Esophagus squamous epithelium (tissue), 5 donors: ENCODE measurements at regions not wholly inside any gene's neighbourhood (a gene's known extent, or its start where the extent isn't known, plus 50 kb on each side); places are given as distances from the start of the nearest gene placed in this dataset.

Experiments used
- DNase-seq: peaks from one replicate; lab custom pipeline; 2025; lab: John Stamatoyannopoulos, UW
- H3K27ac ChIP-seq, 4 donors: fragments of 200-600 bp; sonication (generic); one replicate each; pipeline ENCODE4 v1.5.1; 2016 to 2019; ENCODE audit warnings: mild to moderate bottlenecking in 1 of 4
- H3K27me3 ChIP-seq, 4 donors: fragments of 200-600 bp; sonication (generic); 1 replicate in 3 of 4; 2 replicates in 1 of 4; pipeline versions ENCODE4 v1.5.1 to v1.6.0; 2017 to 2021; ENCODE audit warnings: antibody characterized with exemption in 1 of 4
- H3K36me3 ChIP-seq, 3 donors: fragments of 200-600 bp; sonication (generic); one replicate each; pipeline ENCODE4 v1.5.1; 2016 to 2019
- H3K4me1 ChIP-seq, 3 donors: fragments of 200-600 bp; sonication (generic); one replicate each; pipeline ENCODE4 v1.5.1; 2017 to 2019
- H3K4me3 ChIP-seq, 4 donors: fragments of 200-600 bp; sonication (generic); 1 replicate in 3 of 4; 2 replicates in 1 of 4; pipeline ENCODE4 v1.5.1; 2016 to 2019; ENCODE audit warnings: mild to moderate bottlenecking in 2 of 4, moderate library complexity in 1 of 4
- H3K9me3 ChIP-seq, 3 donors: fragments of 200-600 bp; sonication (generic); one replicate each; pipeline ENCODE4 v1.5.1; 2016 to 2019
- POLR2A ChIP-seq, 4 donors: fragments of 450-650 bp; IDR thresholded peaks; one replicate each; pipeline ENCODE4 v1.6.1; 2017; ENCODE audit warnings: antibody characterized with exemption in 4 of 4, mild to moderate bottlenecking in 4 of 4, moderate library complexity in 3 of 4
- WGBS, 2 donors: methylation state at CpG; one replicate each; pipeline ENCODE4 v1.1.5; 2018; 5-methylcytosine and 5-hydroxymethylcytosine counted together
- intact Hi-C: fragments of 100-400 bp; cut with DNase I; formaldehyde crosslinking; loops from one replicate; pipeline ENCODE4 v1.15.0; 2022
- TF ChIP-seq, protein P1 (sequence below), 6 experiments: fragments of 450-650 bp in 4 of 6; fragments of 200-600 bp in 2 of 6; sonication (generic) in 2 of 6; IDR thresholded peaks; one replicate each; pipeline ENCODE4 v1.5.1; 2016 to 2019; ENCODE audit warnings: antibody characterized with exemption in 6 of 6, mild to moderate bottlenecking in 4 of 6, moderate library complexity in 4 of 6
- donor health status: DM: yes; HTN: yes; CAD: no.

DNA sequence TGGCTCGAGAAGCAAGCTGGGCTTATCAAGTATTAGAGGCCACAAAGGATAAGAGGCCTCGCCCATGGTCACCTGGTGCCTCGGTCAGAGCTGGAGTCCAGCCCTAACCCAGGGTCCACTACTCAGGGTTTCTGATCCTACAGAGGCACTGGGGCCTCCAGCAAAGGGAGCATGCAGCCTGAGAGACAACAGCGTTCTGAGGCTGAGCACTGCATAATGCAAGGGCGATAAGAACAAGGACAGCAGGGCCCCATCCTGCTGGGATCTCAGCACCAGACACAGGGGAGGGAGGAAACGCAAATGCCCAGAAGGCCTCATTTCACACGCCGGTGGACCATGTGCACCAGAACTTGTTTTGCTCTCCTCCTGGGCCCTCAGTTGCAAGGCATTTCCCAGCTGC lies 63.0 kb downstream of the C5orf15 start:
- intact Hi-C loops, result no loop called here
- Histone ChIP-seq H3K9me3 (no peaks in the 10 kb centered on the region), H3K4me3 (no peak overlapping the region), H3K27ac (no peak overlapping the region), H3K27me3 (no peaks in the 10 kb centered on the region), H3K36me3 (no peaks in the 10 kb centered on the region), H3K4me1 (no peaks in the 10 kb centered on the region)
- TF ChIP-seq POLR2A (IDR thresholded peaks at IDR 0.05), result no peak
- TF ChIP-seq, protein P1, sequence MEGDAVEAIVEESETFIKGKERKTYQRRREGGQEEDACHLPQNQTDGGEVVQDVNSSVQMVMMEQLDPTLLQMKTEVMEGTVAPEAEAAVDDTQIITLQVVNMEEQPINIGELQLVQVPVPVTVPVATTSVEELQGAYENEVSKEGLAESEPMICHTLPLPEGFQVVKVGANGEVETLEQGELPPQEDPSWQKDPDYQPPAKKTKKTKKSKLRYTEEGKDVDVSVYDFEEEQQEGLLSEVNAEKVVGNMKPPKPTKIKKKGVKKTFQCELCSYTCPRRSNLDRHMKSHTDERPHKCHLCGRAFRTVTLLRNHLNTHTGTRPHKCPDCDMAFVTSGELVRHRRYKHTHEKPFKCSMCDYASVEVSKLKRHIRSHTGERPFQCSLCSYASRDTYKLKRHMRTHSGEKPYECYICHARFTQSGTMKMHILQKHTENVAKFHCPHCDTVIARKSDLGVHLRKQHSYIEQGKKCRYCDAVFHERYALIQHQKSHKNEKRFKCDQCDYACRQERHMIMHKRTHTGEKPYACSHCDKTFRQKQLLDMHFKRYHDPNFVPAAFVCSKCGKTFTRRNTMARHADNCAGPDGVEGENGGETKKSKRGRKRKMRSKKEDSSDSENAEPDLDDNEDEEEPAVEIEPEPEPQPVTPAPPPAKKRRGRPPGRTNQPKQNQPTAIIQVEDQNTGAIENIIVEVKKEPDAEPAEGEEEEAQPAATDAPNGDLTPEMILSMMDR (IDR thresholded peaks at IDR 0.05), result no peak
- DNase-seq, result no peak
- WGBS, 2 donors, result 90 to 93% methylated on average over 5 of the region's 8 CpGs

DNA sequence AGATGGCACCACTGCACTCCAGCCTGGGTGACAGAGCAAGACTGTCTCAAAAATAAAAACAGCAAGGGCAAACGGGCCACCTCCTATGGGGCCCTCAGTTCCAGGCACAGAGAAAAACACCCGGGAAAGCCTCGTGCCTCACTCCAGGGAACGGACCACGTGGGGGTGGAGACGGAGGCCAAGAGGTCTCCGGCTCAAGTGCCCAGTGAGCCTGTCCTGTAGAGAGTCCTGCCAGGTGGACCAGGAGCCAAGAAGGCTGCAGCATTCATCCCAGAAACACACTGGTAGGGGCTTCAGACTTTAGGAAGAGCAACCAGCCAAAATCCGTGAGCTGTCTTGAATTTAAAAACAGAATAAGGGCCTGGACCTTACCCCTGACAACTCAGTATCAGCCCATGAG lies 63.8 kb downstream of the C5orf15 start:
- Histone ChIP-seq H3K27ac (no peak overlapping the region), H3K9me3 (no peaks in the 10 kb centered on the region), H3K27me3 (peaks cover 0 to 2% (median 0%) of the 10 kb centered on the region in 4 donors), H3K36me3 (no peaks in the 10 kb centered on the region), H3K4me1 (no peaks in the 10 kb centered on the region), H3K4me3 (no peak overlapping the region)
- intact Hi-C loops, result no loop called here
- no peak for TF ChIP-seq POLR2A (IDR thresholded peaks at IDR 0.05)
- TF ChIP-seq, protein P1 (IDR thresholded peaks at IDR 0.05), result no peak
- no peak for DNase-seq
- 81 to 91% methylated on average over 8 of the region's 8 CpGs for WGBS, 2 donors

DNA sequence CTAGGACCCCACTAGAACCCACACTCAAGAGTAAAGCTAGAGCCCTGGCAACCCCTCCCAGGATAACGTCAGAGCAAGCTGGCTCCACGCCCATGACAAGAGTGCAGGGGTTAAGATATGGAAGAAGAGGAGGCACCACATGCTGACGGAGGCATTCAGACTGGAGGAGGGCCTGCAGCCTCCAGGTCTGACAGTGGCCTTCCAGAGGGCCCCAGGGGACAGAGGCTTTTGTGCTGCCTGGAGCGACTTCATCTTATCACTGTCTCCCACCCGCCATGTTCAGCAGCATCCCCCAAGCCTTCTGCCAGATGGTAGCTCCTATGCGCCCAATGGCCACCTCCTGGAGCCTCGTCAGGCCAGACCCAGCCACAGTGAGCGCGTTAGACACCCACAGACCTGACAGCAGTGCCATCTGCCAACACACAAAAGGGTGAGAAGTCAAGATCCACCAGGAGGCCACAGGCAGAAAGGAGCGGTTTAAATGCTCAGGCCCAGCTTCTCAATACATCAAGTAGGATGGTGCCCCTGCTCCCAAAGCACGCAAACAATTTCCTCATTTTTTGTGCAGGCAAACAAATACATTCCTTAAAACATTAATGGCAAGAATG lies 65.8 kb downstream of the C5orf15 start:
- H3K9me3 ChIP-seq, result no peaks in the 10 kb centered on the region
- H3K36me3 ChIP-seq, result no peaks in the 10 kb centered on the region
- H3K27ac ChIP-seq, result no peak overlapping the region
- H3K4me3 ChIP-seq, result no peak overlapping the region
- no peak for DNase-seq
- peaks cover 0 to 5% (median 0%) of the 10 kb centered on the region in 4 donors for H3K27me3 ChIP-seq
- 83 to 85% methylated on average over 10 to 11 of the region's 11 CpGs for WGBS, 2 donors
- intact Hi-C loops, result no loop called here
- no peaks in the 10 kb centered on the region for H3K4me1 ChIP-seq
- TF ChIP-seq POLR2A (IDR thresholded peaks at IDR 0.05), result no peak
- TF ChIP-seq, protein P1 (IDR thresholded peaks at IDR 0.05), result no peak

DNA sequence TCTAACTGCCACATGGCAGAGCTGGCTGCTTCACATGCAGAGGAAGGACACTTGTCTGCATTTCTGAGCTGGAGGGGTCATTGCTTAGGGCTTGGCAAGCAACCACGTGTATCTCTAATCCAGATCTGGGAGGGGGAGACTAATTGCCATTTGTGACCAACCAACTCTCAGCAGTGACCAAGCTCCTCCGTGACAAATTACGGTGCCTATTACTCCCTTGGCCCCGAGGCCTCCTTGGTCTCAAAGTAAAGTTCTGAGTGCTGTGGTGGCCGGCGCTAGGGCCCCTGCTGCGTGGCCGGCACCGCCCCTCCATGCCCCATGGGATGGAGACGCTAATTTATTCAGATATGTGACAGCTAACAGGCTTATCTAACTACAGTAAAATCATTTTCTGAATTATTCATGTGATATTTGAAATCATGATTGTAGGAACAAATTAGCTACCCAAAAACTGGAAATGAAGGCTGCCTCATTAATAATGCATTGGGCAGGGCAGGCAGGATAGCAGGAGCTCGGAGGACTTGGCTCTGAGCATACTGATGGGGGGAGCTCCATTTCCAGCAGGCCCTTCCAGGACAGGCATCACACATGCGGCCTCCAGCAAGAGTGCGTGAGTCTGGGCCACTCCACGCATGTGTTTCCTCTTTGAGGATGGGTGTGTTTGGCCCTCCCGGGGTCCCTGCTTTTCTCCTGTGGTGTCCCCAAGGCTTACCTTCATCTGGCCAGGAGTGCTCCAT lies 67.7 kb downstream of the C5orf15 start:
- H3K36me3 ChIP-seq, result no peaks in the 10 kb centered on the region
- peaks cover 0 to 5% (median 0%) of the 10 kb centered on the region in 4 donors for H3K27me3 ChIP-seq
- no peak for TF ChIP-seq POLR2A (IDR thresholded peaks at IDR 0.05)
- TF ChIP-seq, protein P1 (IDR thresholded peaks at IDR 0.05), result no peak
- 76 to 91% methylated on average over 10 of the region's 15 CpGs for WGBS, 2 donors
- no peaks in the 10 kb centered on the region for H3K9me3 ChIP-seq
- no peak overlapping the region for H3K4me3 ChIP-seq
- no peak for DNase-seq
- H3K4me1 ChIP-seq, result no peaks in the 10 kb centered on the region
- intact Hi-C loops, result no loop called here
- no peak overlapping the region for H3K27ac ChIP-seq

DNA sequence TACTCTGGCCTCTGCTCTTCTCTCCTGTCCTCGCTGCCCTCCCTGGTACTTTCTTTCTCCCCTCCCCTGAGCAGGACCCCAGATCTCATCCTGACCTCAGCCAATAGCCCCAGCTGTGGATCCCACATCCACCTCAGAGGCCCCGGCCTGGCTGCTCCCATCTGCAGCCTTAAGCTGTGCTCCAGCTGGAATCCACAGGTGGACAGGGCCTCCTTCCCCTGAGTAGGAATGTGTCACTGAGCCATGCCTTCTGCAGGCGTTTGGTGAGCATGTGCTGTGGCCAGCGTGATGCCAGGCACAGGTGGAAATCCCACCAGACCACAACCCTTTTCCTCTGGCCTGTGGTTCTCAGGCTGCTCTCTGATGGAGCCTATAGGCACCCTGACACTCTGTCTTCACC lies 68.9 kb downstream of the C5orf15 start:
- no peak overlapping the region for H3K4me3 ChIP-seq
- intact Hi-C loops, result no loop called here
- no peaks in the 10 kb centered on the region for H3K4me1 ChIP-seq
- 91 to 95% methylated on average over 2 to 3 of the region's 4 CpGs for WGBS, 2 donors
- no peaks in the 10 kb centered on the region for H3K36me3 ChIP-seq
- DNase-seq, result no peak
- TF ChIP-seq POLR2A (IDR thresholded peaks at IDR 0.05), result no peak
- TF ChIP-seq, protein P1 (IDR thresholded peaks at IDR 0.05), result no peak
- no peaks in the 10 kb centered on the region for H3K9me3 ChIP-seq
- H3K27me3 ChIP-seq, result peaks cover 0 to 5% (median 0%) of the 10 kb centered on the region in 4 donors
- H3K27ac ChIP-seq, result no peak overlapping the region
